Smooth muscle cell (in vitro differentiated cells): ENCODE measurements at regions not wholly inside any gene's neighbourhood (a gene's known extent, or its start where the extent isn't known, plus 50 kb on each side); places are given as distances from the start of the nearest gene placed in this dataset.

Experiments used
- DNase-seq: peaks from one replicate; lab custom pipeline; 2025; ENCODE audit not compliant: unreplicated experiment; lab: John Stamatoyannopoulos, UW
- H2AFZ ChIP-seq: fragments of 200-600 bp; sonication (generic); 2 replicates; pipeline ENCODE4 v1.6.0; 2016; ENCODE audit warnings: antibody characterized with exemption, low read depth, mild to moderate bottlenecking
- H3F3A ChIP-seq: fragments of 200-600 bp; sonication (generic); 2 replicates; pipeline ENCODE4 v1.6.0; 2017; ENCODE audit warnings: antibody characterized with exemption, low read depth
- H3K27ac ChIP-seq: fragments of 200-600 bp; sonication (generic); 2 replicates; pipeline ENCODE4 v1.5.1; 2016; ENCODE audit warnings: low read depth, mild to moderate bottlenecking
- H3K27me3 ChIP-seq: fragments of 200-600 bp; sonication (generic); 2 replicates; pipeline ENCODE4 v1.6.1; 2016; ENCODE audit warnings: low read depth, mild to moderate bottlenecking
- H3K36me3 ChIP-seq: fragments of 200-600 bp; sonication (generic); 2 replicates; pipeline ENCODE4 v1.5.1; 2016; ENCODE audit warnings: low read depth
- H3K4me1 ChIP-seq: fragments of 200-600 bp; sonication (generic); 2 replicates; pipeline ENCODE4 v1.5.1; 2016; ENCODE audit warnings: low read depth
- H3K4me2 ChIP-seq: fragments of 200-600 bp; sonication (generic); 2 replicates; pipeline ENCODE4 v1.6.0; 2016; ENCODE audit warnings: mild to moderate bottlenecking
- H3K4me3 ChIP-seq: fragments of 200-600 bp; sonication (generic); 2 replicates; pipeline ENCODE4 v1.5.1; 2016; ENCODE audit warnings: mild to moderate bottlenecking
- H3K79me2 ChIP-seq: fragments of 200-600 bp; sonication (generic); 2 replicates; pipeline ENCODE4 v1.6.0; 2016; ENCODE audit warnings: low read depth, mild to moderate bottlenecking
- H3K9ac ChIP-seq: fragments of 200-600 bp; sonication (generic); 2 replicates; pipeline ENCODE4 v1.6.0; 2016; ENCODE audit warnings: low read depth
- H3K9me3 ChIP-seq: fragments of 200-600 bp; sonication (generic); replicated peaks from 2 replicates; pipeline ENCODE4 v1.5.1; 2016; ENCODE audit warnings: low read depth
- H4K20me1 ChIP-seq: fragments of 200-600 bp; sonication (generic); 2 replicates; pipeline ENCODE4 v1.6.0; 2016; ENCODE audit warnings: low read depth
- WGBS: methylation state at CpG from one replicate; pipeline ENCODE4 v1.1.7; 2016; ENCODE audit warnings: low lambda C conversion rate; 5-methylcytosine and 5-hydroxymethylcytosine counted together
- TF ChIP-seq, protein P1 (sequence below): fragments of 200-600 bp; sonication (generic); IDR thresholded peaks from 2 replicates; pipeline ENCODE4 v1.5.1; 2017; ENCODE audit warnings: borderline replicate concordance, mild to moderate bottlenecking, antibody characterized with exemption; ENCODE audit not compliant: insufficient read depth, poor library complexity, severe bottlenecking

DNA sequence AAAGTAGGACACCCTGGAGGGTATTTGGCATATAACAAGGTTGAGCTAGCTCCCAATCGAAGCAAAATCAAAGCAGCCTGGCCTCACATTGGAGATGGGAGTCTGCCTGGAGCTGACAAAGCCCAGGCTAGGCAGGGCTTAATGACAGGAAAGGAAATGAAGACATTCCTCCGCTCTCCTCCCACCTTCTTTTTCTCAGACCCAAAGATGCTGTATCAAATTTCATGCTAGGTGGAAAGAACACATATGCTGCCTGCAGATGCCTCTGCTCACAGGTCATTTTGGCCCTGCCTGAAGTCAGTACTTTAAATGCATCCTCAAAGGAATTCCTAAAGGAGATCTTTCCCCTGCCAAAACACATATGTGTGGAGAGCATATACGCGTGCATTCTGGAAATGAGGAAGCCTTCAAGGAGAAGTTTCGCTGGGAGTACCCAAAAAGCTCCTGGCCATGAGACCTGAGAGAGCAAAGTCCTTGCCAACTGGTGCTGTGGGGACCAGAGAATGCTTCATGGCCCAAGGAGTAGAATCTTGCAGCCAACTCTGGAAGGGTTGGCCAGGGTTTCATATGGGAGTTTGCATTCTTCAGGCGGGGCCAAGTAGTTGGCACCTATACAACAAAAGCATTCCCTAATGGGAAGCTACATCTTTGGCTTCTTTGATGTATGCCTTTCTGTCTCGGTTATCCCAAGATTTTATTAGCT lies 88.0 kb downstream of the AQP4 start:
- TF ChIP-seq, protein P1, sequence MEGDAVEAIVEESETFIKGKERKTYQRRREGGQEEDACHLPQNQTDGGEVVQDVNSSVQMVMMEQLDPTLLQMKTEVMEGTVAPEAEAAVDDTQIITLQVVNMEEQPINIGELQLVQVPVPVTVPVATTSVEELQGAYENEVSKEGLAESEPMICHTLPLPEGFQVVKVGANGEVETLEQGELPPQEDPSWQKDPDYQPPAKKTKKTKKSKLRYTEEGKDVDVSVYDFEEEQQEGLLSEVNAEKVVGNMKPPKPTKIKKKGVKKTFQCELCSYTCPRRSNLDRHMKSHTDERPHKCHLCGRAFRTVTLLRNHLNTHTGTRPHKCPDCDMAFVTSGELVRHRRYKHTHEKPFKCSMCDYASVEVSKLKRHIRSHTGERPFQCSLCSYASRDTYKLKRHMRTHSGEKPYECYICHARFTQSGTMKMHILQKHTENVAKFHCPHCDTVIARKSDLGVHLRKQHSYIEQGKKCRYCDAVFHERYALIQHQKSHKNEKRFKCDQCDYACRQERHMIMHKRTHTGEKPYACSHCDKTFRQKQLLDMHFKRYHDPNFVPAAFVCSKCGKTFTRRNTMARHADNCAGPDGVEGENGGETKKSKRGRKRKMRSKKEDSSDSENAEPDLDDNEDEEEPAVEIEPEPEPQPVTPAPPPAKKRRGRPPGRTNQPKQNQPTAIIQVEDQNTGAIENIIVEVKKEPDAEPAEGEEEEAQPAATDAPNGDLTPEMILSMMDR = no peak
- Histone ChIP-seq H3K79me2 (no peaks in the 10 kb centered on the region), H3K4me3 (no peak overlapping the region), H3K9me3 (no peaks in the 10 kb centered on the region), H2AFZ (no peak overlapping the region), H3K9ac (no peak overlapping the region), H3K27me3 (no peaks in the 10 kb centered on the region), H3K4me2 (no peak overlapping the region), H4K20me1 (no peaks in the 10 kb centered on the region), H3K36me3 (no peaks in the 10 kb centered on the region), H3K27ac (no peak overlapping the region), H3F3A (no peaks in the 10 kb centered on the region), H3K4me1 (no peaks in the 10 kb centered on the region)
- 65% methylated on average over 7 of the region's 7 CpGs for WGBS
- DNase-seq = no peak

DNA sequence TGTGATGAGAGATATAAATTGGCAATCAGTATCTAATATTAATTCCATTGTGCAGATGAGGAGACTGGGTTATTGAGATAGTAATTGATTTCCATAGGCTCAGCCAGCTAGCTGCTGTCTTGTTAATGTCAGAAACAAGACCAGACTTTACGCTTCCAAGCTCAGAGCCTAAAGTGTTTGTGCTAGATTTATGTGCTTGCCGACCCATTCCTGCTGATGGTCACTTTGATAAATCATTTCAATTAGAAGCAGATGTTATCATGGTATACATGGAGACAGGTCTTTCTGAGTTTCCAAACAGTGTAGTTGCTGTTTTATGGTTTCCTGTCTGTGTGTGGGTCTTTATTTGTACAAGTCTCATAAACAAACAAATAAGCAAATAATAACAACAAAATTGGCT lies 92.8 kb downstream of the AQP4 start:
- TF ChIP-seq, protein P1 = no peak
- Histone ChIP-seq H3K27ac (no peak overlapping the region), H4K20me1 (no peaks in the 10 kb centered on the region), H3K27me3 (no peaks in the 10 kb centered on the region), H3F3A (no peaks in the 10 kb centered on the region), H3K79me2 (no peaks in the 10 kb centered on the region), H3K4me3 (no peak overlapping the region), H3K9ac (no peak overlapping the region), H2AFZ (no peak overlapping the region), H3K4me2 (no peak overlapping the region), H3K9me3 (no peaks in the 10 kb centered on the region), H3K36me3 (no peaks in the 10 kb centered on the region), H3K4me1 (no peaks in the 10 kb centered on the region)
- DNase-seq = no peak
- 16% methylated on average over 2 of the region's 2 CpGs for WGBS

DNA sequence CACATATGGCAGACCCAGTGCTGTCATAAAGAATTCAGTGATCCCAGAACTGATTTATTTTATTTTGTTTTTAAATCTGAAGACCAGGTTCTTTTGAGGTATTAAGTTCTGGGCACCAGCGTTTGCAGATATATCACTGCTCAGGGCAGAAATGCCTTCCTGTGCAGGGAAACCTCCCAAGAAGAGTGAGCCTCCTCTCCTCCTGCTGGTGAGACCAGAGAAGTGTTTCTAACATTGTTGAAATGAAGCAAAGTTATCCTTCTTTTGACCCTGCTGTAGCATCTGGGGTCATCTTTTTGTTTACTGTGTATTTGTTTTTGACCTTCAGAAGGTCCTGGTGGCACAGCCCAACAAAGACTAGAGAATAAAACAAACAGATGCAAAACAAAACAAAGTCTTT lies 94.0 kb downstream of the AQP4 start:
- Histone ChIP-seq H3K27ac (no peak overlapping the region), H3K36me3 (no peaks in the 10 kb centered on the region), H2AFZ (no peak overlapping the region), H4K20me1 (no peaks in the 10 kb centered on the region), H3F3A (no peaks in the 10 kb centered on the region), H3K4me1 (no peaks in the 10 kb centered on the region), H3K9me3 (no peaks in the 10 kb centered on the region), H3K4me3 (no peak overlapping the region), H3K9ac (no peak overlapping the region), H3K79me2 (no peaks in the 10 kb centered on the region), H3K4me2 (no peak overlapping the region), H3K27me3 (no peaks in the 10 kb centered on the region)
- TF ChIP-seq, protein P1 = peak; percentile 36
- DNase-seq = no peak
- WGBS = 43% methylated on average over 1 of the region's 1 CpG

DNA sequence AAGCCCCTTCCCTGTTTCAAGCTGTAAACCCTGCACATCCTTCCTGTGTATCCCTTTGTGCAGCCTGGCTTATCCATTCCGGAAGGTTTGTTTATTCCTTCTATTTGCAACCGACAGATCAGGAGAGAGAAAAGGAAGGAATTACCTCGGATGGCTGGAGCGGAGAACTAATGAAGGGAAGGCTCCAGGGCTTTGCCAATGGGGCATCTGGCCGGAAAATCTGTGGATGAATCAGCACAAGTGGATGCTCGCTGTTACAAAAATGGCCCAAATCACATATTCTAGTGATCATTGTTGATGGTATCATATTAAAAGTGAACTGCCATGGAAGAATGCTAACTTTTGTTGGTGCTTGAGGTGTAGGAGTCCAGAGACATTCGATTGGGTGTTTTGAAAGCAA lies 97.1 kb downstream of the AQP4 start:
- DNase-seq = no peak
- Histone ChIP-seq H3K4me3 (no peak overlapping the region), H3K27ac (no peak overlapping the region), H3K9ac (no peak overlapping the region), H3K36me3 (no peaks in the 10 kb centered on the region), H3K4me2 (no peak overlapping the region), H3K4me1 (no peaks in the 10 kb centered on the region), H4K20me1 (no peaks in the 10 kb centered on the region), H3K9me3 (no peaks in the 10 kb centered on the region), H3F3A (no peaks in the 10 kb centered on the region), H2AFZ (no peak overlapping the region), H3K27me3 (no peaks in the 10 kb centered on the region), H3K79me2 (no peaks in the 10 kb centered on the region)
- TF ChIP-seq, protein P1 = no peak
- WGBS = 81% methylated on average over 7 of the region's 7 CpGs
